Endodermal cell (in vitro differentiated cells): ENCODE measurements at regions not wholly inside any gene's neighbourhood (a gene's known extent, or its start where the extent isn't known, plus 50 kb on each side); places are given as distances from the start of the nearest gene placed in this dataset.

Experiments used
- DNase-seq: peaks from one replicate; pipeline ENCODE4 v3.0.0-alpha.2; 2017
- H3K27ac ChIP-seq: 2 replicates; pipeline ENCODE4 v1.5.1; 2013; ENCODE audit warnings: mild to moderate bottlenecking, low read depth, low read length, moderate library complexity
- H3K27me3 ChIP-seq: 2 replicates; pipeline ENCODE4 v1.6.1; 2013; ENCODE audit warnings: mild to moderate bottlenecking, low read length, moderate library complexity; ENCODE audit not compliant: insufficient read depth, control insufficient read depth, poor library complexity, severe bottlenecking
- H3K36me3 ChIP-seq: 2 replicates; pipeline ENCODE4 v1.7.0; 2013; ENCODE audit warnings: mild to moderate bottlenecking, low read length, moderate library complexity; ENCODE audit not compliant: control insufficient read depth, insufficient read depth
- H3K4me1 ChIP-seq: one replicate; pipeline ENCODE4 v1.7.0; 2013; ENCODE audit warnings: low read length; ENCODE audit not compliant: control insufficient read depth, insufficient read depth
- H3K4me3 ChIP-seq: 2 replicates; pipeline ENCODE4 v1.5.1; 2013; ENCODE audit warnings: mild to moderate bottlenecking, low read length, moderate library complexity
- H3K9ac ChIP-seq: 2 replicates; pipeline ENCODE4 v1.6.1; 2013; ENCODE audit warnings: mild to moderate bottlenecking, low read length, moderate library complexity; ENCODE audit not compliant: poor library complexity, severe bottlenecking; ENCODE audit errors: extremely low read depth
- H3K9me3 ChIP-seq: 2 replicates; pipeline ENCODE4 v1.6.1; 2013; ENCODE audit warnings: mild to moderate bottlenecking, low read length, moderate library complexity; ENCODE audit not compliant: control insufficient read depth
- H3K27ac Mint-ChIP-seq: 2 replicates; pipeline ENCODE4 v1.8.0; 2020; ENCODE audit warnings: mixed read lengths
- H3K27me3 Mint-ChIP-seq: 2 replicates; pipeline ENCODE4 v1.8.0; 2021; ENCODE audit warnings: mild to moderate bottlenecking, mixed read lengths; ENCODE audit not compliant: insufficient read depth
- H3K36me3 Mint-ChIP-seq: 2 replicates; pipeline ENCODE4 v1.8.0; 2020; ENCODE audit warnings: low read depth, mixed read lengths
- H3K4me1 Mint-ChIP-seq: 2 replicates; pipeline ENCODE4 v1.8.0; 2020; ENCODE audit warnings: mixed read lengths
- H3K4me3 Mint-ChIP-seq: 2 replicates; pipeline ENCODE4 v1.8.0; 2020; ENCODE audit warnings: mild to moderate bottlenecking, moderate library complexity, mixed read lengths
- H3K9me3 Mint-ChIP-seq: 2 replicates; pipeline ENCODE4 v1.8.0; 2020; ENCODE audit warnings: mild to moderate bottlenecking, mixed read lengths
- WGBS, 2 experiments: methylation state at CpG; one replicate each; pipeline versions ENCODE4 v1.1.5 to v1.1.7; 2013; ENCODE audit warnings: missing lambda C conversion rate in 2 of 2, mixed read lengths in 1 of 2; ENCODE audit not compliant: insufficient coverage in 1 of 2, insufficient read length in 1 of 2; 5-methylcytosine and 5-hydroxymethylcytosine counted together
- TF ChIP-seq, protein P1 (sequence below): fragments of 200-600 bp; sonication (generic); conservative IDR thresholded peaks from 2 replicates; pipeline ENCODE4 v1.5.0; 2021; ENCODE audit warnings: antibody characterized with exemption, mild to moderate bottlenecking

- TF ChIP-seq, protein P1, sequence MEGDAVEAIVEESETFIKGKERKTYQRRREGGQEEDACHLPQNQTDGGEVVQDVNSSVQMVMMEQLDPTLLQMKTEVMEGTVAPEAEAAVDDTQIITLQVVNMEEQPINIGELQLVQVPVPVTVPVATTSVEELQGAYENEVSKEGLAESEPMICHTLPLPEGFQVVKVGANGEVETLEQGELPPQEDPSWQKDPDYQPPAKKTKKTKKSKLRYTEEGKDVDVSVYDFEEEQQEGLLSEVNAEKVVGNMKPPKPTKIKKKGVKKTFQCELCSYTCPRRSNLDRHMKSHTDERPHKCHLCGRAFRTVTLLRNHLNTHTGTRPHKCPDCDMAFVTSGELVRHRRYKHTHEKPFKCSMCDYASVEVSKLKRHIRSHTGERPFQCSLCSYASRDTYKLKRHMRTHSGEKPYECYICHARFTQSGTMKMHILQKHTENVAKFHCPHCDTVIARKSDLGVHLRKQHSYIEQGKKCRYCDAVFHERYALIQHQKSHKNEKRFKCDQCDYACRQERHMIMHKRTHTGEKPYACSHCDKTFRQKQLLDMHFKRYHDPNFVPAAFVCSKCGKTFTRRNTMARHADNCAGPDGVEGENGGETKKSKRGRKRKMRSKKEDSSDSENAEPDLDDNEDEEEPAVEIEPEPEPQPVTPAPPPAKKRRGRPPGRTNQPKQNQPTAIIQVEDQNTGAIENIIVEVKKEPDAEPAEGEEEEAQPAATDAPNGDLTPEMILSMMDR: no peak
- no peak for DNase-seq
- Histone ChIP-seq H3K9ac (no peak overlapping the region), H3K4me3 (no peak overlapping the region), H3K36me3 (no peaks in the 10 kb centered on the region), H3K9me3 (no peaks in the 10 kb centered on the region), H3K4me1 (no peaks in the 10 kb centered on the region), H3K27me3 (no peaks in the 10 kb centered on the region), H3K27ac (no peak overlapping the region)
- Mint-ChIP-seq H3K4me3 (no peak overlapping the region), H3K4me1 (no peaks in the 10 kb centered on the region), H3K36me3 (no peaks in the 10 kb centered on the region), H3K9me3 (no peaks in the 10 kb centered on the region), H3K27me3 (no peaks in the 10 kb centered on the region), H3K27ac (no peak overlapping the region)
- 89 to 91% methylated on average over 10 to 13 of the region's 13 CpGs for WGBS, 2 experiments
Measured at GRCh38 chr10:131437556-131438475, 126.3 kb upstream of the TCERG1L start.

DNA sequence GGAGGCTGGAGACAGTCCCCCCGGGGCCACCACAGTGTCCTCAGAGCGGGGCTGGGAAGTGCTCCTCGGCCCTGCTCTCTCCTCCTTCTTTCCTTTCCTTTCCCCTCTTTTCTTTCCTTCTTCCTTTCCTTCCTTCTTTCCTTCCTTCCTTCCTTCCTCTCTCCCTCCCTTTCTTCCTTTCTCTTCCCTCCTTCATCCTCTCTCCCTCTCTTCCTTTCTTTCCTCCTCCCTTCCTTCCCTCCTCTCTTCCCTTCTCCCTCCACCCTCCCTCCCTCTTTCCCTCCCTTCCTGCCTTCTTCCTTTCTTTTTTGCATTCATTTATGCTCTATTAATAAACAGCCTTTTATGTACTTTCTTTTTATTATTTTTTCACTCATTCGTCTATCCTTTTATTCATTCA, 127.1 kb upstream of the TCERG1L start:
- TF ChIP-seq, protein P1: no peak
- no peaks in the 10 kb centered on the region for H3K9me3 Mint-ChIP-seq
- no peak overlapping the region for H3K4me3 Mint-ChIP-seq

GRCh38 chr10:131439705-131440104, 128.2 kb upstream of the TCERG1L start:
- TF ChIP-seq, protein P1: no peak
- whole genome bisulfite sequencing, 2 experiments: 84 to 89% methylated on average over 1 to 6 of the region's 6 CpGs
- H3K27ac Mint-ChIP-seq: no peak overlapping the region
- H3K9ac ChIP-seq: no peak overlapping the region
- H3K27me3 Mint-ChIP-seq: no peaks in the 10 kb centered on the region
- no peaks in the 10 kb centered on the region for H3K9me3 Mint-ChIP-seq
- H3K4me3 ChIP-seq: no peak overlapping the region
- no peaks in the 10 kb centered on the region for H3K27me3 ChIP-seq
- no peaks in the 10 kb centered on the region for H3K36me3 ChIP-seq
- no peak for DNase-seq
- no peak overlapping the region for H3K27ac ChIP-seq
- H3K36me3 Mint-ChIP-seq: no peaks in the 10 kb centered on the region
- no peaks in the 10 kb centered on the region for H3K4me1 ChIP-seq
- no peak overlapping the region for H3K4me3 Mint-ChIP-seq
- no peaks in the 10 kb centered on the region for H3K4me1 Mint-ChIP-seq
- H3K9me3 ChIP-seq: no peaks in the 10 kb centered on the region

More for the DNA sequence above, 127.1 kb upstream of the TCERG1L start:
- no peak for DNase-seq
- Histone ChIP-seq H3K9me3 (no peaks in the 10 kb centered on the region), H3K4me3 (no peak overlapping the region), H3K36me3 (no peaks in the 10 kb centered on the region), H3K27me3 (no peaks in the 10 kb centered on the region), H3K9ac (no peak overlapping the region), H3K4me1 (no peaks in the 10 kb centered on the region), H3K27ac (no peak overlapping the region)
- Mint-ChIP-seq H3K4me1 (no peaks in the 10 kb centered on the region), H3K36me3 (no peaks in the 10 kb centered on the region), H3K27ac (no peak overlapping the region), H3K27me3 (no peaks in the 10 kb centered on the region)
- WGBS, 2 experiments: 70 to 87% methylated on average over 2 to 4 of the region's 4 CpGs
